ENCODE measurements at regions not wholly inside any gene's neighbourhood (a gene's known extent, or its start where the extent isn't known, plus 50 kb on each side); places are given as distances from the start of the nearest gene placed in this dataset.

GRCh38 chr18:70428439-70428838 is 139.6 kb downstream of the SOCS6 start:
- DNase-seq: no peak

- no peak for DNase-seq
Observed at GRCh38 chr18:70426818-70427217, 138.0 kb downstream of the SOCS6 start.

GRCh38 chr18:70425236-70425635 is 136.4 kb downstream of the SOCS6 start:
- DNase-seq: no peak

- DNase-seq: no peak
Observed at GRCh38 chr18:70423988-70424387, 135.1 kb downstream of the SOCS6 start.

GRCh38 chr18:70423120-70423519 is 134.3 kb downstream of the SOCS6 start:
- no peak for DNase-seq

GRCh38 chr18:70422391-70422965 is 133.6 kb downstream of the SOCS6 start:
- no peak for DNase-seq

- DNase-seq: no peak
Observed at GRCh38 chr18:70421471-70422390, 132.9 kb downstream of the SOCS6 start.

- DNase-seq: no peak
Observed at GRCh38 chr18:70420146-70420898, 131.5 kb downstream of the SOCS6 start.

GRCh38 chr18:70419526-70419925 is 130.7 kb downstream of the SOCS6 start:
- DNase-seq: no peak

- no peak for DNase-seq
Observed at GRCh38 chr18:70418546-70419311, 129.9 kb downstream of the SOCS6 start.

GRCh38 chr18:70417847-70418246 is 129.0 kb downstream of the SOCS6 start:
- DNase-seq: no peak

- DNase-seq: no peak
Observed at GRCh38 chr18:70416496-70416895, 127.7 kb downstream of the SOCS6 start.

GRCh38 chr18:70415823-70416488 is 127.1 kb downstream of the SOCS6 start:
- no peak for DNase-seq

- DNase-seq: no peak
Observed at GRCh38 chr18:70414315-70414900, 125.6 kb downstream of the SOCS6 start.

GRCh38 chr18:70413455-70413854 is 124.6 kb downstream of the SOCS6 start:
- no peak for DNase-seq

- DNase-seq: no peak
Observed at GRCh38 chr18:70411876-70412435, 123.1 kb downstream of the SOCS6 start.

- no peak for DNase-seq
Observed at GRCh38 chr18:70411307-70411706, 122.5 kb downstream of the SOCS6 start.

GRCh38 chr18:70405052-70405451 is 116.2 kb downstream of the SOCS6 start:
- DNase-seq: no peak

- DNase-seq: no peak
Observed at GRCh38 chr18:70400476-70400875, 111.6 kb downstream of the SOCS6 start.

GRCh38 chr18:70398076-70398475 is 109.2 kb downstream of the SOCS6 start:
- no peak for DNase-seq

GRCh38 chr18:70397259-70397925 is 108.5 kb downstream of the SOCS6 start:
- no peak for DNase-seq
